IPS-18c (cell line): ENCODE measurements at regions not wholly inside any gene's neighbourhood (a gene's known extent, or its start where the extent isn't known, plus 50 kb on each side); places are given as distances from the start of the nearest gene placed in this dataset.

Experiments used
- H3K4me3 ChIP-seq: 2 replicates; pipeline ENCODE4 v1.7.0; 2013; ENCODE audit warnings: low read depth, mild to moderate bottlenecking, low read length, moderate library complexity; ENCODE audit not compliant: insufficient read depth
- H3K9me3 ChIP-seq: one replicate; pipeline ENCODE4 v1.6.1; 2013; ENCODE audit warnings: mild to moderate bottlenecking, low read length, moderate library complexity; ENCODE audit not compliant: control insufficient read depth, insufficient read depth

DNA sequence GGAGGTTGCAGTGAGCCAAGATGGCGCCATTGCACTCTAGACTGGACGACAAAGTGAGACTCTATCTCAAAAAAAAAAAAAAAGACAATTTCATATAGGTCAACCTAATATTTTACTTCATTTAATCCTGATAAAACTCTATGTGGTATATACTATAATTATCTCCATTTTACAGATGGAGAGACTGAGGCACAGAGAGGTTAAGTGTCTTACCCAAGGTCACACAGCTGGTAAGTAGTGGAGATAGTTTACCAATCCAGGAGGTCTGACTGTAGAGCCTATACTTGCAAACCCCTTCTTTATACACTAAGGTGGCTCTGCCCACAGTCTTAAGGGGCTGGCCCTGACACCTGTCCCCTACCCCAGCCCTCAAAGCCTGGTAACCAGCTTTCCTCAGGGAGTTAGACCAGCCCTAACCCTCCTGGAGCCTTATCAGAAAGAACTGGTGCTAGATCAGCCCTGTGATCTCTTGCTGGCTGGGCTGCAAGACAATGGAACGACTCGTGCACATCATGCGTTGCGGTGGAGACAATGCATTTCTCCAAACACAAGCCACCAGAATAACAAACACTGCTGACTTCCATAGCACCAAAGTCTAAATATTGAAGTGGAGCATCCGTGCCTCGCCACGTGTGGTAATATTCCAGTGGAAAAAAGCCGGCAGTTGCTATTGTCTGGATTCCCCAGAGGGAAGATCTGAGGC lies 60.0 kb upstream of the SMAD3 start:
- no peak overlapping the region for H3K4me3 ChIP-seq
- no peaks in the 10 kb centered on the region for H3K9me3 ChIP-seq

DNA sequence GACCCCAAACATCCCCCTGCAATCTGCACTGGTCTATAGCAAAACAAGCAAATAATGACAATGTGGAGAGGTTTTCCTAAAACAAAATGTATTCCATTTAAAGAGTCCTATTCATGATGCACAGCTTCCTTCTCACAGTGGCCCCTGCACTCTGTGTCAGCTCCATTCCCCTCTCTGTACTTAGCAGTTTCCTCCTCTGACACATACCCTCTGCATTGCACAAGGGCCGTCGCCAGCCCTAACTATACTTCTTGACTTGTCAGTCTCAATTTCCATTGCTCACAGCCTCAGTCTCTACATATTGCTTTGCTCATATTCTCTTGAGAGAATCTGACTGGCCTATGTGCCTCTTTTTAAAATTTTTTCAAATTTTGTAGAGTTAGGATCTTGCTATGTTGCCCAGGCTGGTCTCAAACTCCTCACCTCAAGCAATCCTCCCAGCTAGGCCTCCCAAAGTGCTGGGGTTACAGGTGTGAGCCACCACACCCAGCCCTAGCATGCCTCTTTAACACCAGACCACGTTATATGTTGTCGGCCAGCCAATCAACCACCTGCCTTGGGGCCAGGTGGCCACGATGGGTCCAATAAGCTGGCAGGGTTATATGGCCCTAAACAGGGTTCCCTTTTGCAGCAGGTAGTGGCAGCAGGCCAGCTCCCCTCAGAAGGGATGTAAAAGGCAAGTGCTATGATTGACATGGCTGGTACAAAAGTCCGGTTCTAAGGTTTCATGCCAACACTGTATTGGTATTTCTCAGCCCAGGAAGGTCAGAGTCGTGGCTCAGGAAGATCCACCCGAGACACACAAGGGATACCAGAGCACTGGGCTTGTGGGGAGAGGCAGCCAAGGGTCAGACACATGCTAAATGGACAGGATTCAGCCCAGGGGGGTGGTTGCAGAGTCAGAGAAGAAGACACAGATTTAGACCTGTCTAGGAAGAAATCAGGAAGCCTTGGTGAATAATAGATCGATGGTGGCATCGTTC lies 59.0 kb upstream of the SMAD3 start:
- Histone ChIP-seq H3K9me3 (no peaks in the 10 kb centered on the region), H3K4me3 (no peak overlapping the region)

DNA sequence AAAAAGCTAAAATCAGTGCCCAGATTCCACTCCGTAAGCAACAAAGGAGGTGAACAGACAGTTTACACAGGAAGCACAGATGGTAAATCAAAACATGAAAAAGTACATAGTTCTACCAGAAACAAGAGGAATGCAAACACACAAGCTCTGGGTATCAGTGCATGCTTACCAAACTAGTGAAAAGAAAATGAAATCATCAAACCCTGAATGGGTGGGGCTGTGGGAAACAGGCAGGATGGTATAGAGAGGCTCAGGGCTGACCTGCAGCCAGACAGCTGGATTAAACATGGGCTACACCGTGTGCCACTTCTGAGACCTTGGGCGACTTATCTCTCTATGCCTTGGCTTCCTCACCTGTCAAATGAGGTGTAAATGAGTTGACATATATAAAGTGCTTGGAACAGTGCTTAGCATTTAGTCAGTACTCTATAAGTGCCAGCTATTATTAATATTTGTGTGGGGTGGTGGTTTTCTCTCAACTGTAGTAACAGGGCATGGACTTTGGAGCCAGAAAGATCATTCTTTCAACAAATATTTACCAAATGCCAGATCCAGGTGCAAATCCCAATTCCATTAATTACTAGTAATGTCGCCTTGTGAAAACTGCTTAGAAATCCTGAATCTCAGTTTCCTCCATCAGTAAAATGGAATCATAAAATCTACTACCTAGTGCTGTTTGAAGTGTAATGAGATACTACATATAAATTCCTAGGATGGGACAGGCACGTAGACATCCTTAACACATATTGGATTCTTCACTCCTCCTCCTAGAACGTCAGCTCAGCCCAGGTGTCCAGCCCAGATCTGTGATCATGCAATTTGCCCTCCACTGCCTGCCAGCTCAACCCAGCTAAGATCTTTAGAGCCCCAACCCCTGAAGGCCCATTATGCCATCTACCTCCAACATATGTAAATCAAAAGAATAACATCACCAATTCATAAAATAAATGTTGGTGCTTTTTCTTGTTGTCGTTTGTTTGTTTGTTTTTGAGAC lies 55.5 kb upstream of the SMAD3 start:
- Histone ChIP-seq H3K4me3 (no peak overlapping the region), H3K9me3 (no peaks in the 10 kb centered on the region)

DNA sequence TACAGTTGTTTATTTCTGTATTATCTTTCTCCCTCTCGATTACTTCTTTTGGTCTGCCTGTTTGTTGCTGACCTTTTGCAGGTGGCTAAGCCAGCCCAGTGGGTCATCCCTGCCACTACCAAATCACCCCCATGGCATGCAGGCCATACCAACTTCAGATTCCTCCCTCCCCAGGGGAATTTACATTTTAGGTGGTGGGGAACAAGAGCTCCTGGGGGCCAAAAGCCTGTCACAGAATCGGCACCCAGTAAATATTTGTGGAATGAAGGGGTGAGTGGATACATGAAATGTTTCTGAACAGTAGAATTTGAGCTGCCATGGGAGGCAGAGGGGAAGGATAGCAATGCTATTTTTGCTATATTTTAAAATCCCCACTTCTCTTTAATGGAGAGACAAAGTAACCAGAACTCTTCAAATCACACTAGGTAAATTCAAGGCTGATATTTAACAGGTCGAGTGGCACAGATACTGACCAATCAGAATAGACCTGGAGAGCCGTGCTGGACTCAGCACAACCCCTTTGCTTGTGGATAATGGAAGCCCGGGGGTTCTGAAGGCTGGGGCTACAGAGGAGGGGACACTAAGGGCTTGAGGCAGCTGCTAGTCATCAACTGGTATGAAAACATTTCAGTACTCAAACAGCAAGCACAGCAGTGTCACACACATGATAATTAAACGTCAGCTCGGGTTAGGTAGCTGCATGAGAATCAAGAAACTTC lies 54.3 kb upstream of the SMAD3 start:
- H3K4me3 ChIP-seq: no peak overlapping the region
- H3K9me3 ChIP-seq: no peaks in the 10 kb centered on the region

DNA sequence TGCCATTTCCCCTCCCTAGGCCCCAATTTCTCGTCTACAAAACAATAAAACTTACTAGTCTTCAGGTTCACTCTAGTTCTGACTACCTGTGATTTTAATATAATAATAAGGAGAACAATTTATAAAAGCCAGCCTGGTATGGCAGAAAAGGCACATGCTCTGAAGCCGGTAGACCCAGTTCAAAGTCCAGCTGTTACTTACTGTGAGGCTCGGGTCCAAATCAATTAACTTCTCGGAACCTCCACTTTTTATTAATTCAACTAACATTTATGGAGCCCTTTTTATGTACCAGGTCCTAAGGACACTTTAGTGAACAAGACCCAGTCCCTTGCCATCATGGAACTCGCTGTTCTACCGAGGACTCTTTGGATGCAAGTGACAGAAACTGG lies 53.8 kb upstream of the SMAD3 start:
- H3K9me3 ChIP-seq: no peaks in the 10 kb centered on the region
- H3K4me3 ChIP-seq: no peak overlapping the region

DNA sequence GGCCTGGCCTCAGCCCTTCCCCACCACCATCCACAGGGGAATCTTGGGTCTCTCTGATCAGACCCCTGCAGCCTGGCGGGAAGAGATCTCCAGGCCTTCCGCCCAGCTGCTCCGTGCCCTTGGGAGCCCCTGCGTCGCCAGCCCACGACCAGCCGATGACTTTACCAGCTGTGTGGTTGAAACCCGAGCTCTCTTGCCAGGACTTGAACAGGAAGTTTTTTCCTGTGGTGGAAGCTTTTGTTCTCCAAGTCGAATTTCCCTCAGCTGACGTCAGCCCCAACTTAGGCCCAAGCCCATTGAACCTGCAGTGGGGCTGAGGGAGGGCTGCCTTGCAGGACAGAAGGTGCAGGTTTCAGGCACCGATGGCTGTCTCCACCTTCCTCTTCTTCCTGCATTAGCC lies 51.7 kb upstream of the SMAD3 start:
- H3K4me3 ChIP-seq: no peak overlapping the region
- H3K9me3 ChIP-seq: no peaks in the 10 kb centered on the region
